Activated CD4-positive, alpha-beta T cell treated with anti-CD3 and anti-CD28 coated beads for 48 hours (primary cell): ENCODE measurements at regions not wholly inside any gene's neighbourhood (a gene's known extent, or its start where the extent isn't known, plus 50 kb on each side); places are given as distances from the start of the nearest gene placed in this dataset.

Source experiments
- DNase-seq: peaks from one replicate; pipeline ENCODE4 v3.0.0-alpha.2; 2020

DNA sequence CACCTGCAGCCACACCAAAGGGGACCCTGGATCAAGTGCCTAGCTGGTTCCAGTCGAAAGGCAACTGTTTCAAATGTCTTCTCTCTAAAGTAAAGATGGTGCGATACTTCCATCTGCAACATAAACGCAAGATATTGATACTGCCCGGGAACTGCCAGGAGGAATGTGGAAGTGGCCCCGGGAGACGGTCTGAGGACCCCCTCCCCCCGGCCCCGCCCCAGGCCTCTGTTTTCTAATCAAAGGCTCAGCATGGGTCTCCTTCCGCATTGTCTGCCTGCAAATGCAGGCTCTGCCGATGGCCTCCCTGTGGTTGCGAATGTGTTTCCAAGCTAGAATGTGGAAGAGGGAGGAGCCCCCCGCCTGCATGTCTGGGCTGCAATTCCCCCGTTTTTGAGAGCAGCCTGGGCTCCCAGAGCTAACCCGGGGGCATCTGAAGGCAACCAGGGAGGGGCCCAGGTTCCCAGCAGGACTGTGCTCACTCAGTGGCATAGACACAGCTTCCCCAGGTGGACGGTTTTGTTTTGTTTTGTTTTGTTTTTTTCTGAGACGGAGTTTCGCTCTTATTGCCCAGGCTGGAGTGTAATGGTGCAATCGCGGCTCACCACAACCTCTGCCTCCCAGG, 223.9 kb upstream of the PPP2R2D start:
- DNase-seq: no peak

DNA sequence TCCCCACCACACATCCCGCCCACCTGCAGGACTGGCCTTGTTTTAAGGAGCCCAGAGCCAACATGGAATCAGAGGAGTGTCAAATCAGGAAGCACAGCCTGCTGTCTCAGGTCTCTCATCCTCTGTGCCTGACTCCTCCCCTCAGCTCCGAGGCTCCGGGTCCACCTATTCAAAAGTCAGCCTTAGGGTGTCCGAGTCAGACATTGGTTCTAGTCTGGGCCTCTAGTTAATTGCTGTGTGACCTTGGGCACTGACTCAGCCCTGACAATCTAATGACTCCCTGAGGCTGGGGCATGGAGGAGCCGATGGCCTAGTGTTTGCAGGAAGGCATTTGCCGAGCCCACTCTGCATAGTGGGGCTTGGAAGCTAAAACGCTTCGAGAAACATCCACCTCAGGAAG, 223.1 kb upstream of the PPP2R2D start:
- no peak for DNase-seq

DNA sequence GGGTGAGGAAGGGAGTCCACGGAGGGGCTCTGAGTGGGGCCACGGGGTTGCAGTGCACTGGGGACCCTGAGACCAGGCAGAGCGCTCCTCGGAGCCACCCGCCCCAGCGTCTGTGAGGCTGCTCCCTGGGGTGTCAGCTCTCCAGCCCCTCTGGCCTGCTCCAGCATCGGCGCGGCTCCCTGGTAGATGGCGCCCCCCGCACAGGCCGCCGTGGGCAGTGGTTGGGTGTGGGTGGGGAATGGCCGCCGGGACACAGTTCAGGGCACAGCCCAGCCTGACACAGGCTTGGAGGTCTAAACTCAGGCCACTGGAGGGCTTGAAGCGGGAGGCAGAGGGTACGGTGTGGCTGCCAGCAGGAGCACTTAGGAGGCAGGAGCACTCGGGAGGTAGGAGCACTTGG, 222.6 kb upstream of the PPP2R2D start:
- DNase-seq: no peak

DNA sequence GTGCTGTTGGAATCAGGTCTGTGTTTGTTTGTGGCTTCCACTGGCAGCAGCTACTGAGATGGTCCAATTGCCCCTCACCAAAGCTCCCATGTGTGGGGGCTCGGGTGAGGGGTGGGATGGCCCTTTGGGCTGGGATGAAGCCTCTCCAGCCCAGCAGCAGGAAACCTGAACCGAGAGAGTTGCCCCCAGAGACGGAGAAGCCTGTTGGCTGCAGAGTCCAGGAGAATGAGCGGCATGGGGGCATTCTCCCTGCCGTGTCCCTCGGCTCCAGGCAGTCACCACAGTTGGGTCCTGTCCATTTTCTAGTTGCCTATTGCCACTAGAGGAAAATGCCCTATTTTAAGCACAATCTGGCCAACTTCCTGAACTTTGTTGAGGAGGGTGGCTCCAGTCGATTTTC, 222.2 kb upstream of the PPP2R2D start:
- no peak for DNase-seq

DNA sequence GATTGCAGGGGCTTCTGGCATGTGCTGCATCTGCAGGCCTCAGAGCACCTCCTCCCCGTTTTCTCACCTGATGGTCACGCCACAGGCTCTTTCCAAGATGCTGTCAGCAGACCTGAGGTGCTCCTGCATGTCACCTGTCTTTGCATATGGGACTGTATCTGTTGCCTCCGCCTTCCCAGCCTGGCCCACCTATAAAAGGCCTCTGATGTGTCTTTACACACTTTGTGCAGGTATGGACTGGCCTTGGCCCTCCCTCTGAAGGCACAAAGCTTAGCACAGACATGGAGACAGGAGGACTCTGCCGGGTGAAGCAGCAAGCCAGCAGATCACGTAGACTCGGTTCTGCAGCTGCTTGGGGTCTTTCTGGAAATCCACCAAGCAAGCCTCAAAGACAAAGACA, 220.9 kb upstream of the PPP2R2D start:
- DNase-seq: no peak

DNA sequence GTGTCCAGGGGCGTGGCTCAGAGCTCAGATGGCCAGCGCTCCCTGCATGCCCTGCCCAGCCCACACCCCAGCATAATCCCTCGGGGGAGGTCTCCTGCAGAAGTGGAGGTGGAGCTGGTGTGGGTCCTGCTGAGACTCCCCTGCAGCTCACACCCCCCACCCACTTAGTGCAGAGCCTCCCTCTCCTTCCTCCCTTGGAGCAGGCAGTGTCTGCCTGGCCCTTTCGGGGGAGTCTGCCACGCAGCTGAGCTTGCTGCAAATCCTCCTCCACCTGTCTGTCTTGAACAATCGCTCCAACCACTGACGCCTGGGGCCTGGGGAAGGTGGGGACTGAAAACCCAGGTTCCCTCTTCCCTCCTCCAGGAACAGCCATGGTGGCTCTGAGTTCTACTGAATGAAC, 219.7 kb upstream of the PPP2R2D start:
- DNase-seq: no peak

DNA sequence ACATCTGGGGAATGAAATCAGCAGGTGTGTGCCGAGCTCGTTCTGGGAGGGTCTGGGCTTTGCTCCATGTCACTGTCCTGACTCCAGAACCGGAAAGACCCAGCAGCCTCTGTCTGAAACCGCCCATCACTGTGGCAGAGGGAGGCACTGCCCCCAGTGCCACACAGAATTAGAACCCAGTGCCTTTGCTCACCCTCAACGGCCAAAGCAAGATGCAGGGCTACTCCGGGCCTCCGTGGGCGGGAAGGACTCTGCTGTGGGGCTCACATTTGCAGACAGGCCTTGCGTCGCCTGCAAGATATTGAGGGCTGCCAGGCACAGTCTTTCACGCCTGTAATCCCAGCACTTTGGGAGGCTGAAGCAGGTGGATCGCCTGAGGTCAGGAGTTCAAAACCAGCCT, 219.2 kb upstream of the PPP2R2D start:
- DNase-seq: no peak

DNA sequence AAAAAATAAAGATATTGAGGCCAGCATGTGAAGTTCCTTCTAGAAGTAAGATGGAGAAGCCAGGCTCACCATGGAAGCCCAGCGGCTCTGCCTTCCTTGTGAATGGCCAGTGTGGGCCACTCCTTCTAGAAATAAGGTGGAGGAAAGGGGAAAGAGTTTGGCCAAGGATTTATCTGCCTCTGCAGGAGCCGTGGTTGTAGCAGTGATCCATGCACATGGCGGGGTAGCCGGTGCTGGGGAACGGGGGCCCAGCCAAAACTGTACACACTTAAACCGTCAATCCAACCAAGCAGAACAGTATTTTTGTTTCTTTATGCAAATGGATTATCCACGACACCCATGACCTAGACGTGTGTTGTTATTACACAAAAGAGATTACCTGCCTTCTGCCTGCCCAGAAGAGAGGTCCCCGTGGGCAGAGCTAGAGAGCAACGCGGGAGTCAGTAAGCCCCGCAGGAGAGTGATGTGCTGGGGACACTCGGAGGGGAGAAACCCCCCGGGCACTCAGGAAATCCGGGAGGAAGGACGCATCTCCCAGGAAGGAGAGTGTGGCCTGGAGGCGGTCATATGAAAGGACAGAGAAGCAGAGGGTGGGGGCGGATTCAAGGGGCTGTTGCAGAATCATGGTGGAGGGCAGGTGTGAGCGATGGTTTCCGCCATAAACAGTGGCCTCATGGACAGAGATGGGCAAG, 218.4 kb upstream of the PPP2R2D start:
- DNase-seq: no peak

DNA sequence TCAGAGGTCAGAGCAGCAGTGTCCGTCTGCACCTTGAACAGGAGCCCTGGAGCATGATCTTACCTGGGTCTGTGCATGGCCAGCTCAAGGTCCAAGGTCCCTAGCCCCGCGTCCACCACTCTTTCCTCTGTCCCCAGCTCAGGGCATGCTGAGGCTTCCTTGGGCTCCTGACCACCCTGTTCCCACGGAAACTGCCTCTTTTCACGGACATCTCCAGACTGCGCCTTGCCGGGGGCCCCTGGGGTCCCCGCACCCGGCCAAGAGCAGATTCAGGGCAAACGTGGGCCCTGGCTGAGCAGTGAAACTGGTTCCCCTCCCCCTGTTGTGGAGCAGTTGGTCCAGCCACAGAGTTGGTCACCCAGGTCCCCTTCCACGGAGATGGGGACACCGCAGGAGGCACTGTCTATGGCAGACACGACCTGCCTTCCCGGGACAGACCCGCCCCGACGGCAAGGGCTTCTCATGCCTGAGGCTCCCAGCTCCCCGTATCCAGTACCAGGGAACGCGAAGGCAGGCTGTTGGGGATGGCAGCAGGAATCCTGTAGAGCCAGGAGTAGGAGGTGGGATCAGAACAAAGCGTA, 217.4 kb upstream of the PPP2R2D start:
- no peak for DNase-seq

DNA sequence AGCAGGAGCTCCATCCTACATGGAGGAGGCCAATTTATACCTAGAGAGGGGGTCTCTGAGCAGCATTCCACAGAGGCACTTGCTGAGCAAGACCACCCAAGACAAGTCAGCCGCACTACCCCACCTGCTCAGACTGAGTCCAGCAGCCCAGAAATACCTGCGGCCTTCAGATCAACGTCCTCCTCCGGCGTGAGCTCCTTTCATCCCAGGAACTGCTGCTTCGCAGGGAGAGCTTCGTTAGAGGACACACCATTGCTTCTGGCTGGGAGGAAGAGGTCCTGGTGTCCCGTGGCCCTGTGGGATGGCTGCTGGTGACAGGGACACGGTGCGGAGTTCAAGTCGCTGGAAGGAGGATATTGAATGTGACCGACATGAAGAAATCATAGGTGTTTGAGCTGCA, 216.9 kb upstream of the PPP2R2D start:
- DNase-seq: no peak

DNA sequence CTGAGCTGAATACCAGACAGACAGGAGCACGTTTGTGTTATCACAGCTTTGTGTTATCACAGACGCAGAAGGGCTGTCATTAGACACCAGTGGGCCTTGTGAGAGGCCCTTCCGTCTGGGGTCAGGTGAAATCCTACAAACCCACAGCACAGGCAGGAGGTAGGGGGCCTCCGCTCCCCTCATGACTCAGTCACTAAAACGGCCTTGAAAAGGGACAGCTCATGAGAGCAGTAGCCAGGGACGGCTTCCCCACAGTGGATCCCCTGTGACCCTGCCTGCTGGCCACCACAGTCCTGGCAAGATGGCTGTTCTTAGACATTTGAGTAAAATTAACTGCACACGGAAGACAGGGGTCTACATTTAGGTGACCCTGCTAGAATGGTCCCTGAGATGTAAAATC, 215.8 kb upstream of the PPP2R2D start:
- no peak for DNase-seq

DNA sequence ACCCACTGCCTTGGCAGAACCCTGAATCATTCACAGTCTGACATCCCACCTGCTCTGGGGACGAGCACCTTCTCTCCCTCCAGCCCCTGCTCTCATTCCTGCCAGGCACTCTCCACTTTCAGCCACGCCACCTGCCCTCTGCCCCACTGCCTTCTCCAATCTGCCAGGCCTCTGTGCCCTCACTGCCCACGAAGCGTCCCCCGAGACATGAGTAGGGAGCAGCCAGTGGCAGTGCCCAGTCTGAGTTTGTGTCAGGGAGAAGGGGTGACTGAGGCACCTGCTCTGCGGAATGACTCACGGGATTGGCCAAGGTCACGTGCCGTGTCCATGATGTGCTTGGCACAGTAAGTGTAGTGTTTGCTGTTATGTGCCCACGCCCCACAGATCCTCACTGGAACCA, 215.2 kb upstream of the PPP2R2D start:
- DNase-seq: no peak

DNA sequence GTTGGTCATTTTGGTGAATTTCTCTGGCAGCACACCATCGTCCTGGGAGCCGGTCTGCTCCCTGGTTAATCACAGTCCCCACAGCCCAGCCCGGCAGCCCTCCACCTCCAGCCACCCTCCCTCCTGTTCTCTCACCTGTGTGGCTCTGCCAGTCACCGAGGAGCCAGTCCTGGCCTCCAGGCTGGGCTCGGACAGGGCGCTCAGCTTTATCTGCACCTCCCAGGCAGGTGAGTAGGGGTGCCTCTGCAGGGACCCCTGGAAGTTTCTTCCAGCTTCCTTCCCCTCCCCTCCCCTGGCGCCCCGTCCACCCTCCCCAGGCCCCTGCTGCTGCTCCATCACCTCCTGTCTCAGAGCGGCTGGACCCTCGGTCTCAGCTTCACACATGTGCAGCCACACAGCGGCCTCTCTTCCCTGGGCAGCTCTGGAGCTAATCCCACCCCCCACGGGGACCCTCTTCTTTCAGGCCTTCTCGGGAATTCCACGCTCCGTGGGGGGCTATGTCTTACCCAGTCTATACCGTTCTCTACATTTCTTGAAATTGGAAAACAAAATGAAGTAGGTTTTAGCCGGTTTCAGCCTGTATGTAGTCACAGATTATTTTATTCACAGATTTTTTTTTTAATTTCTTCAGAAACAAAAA, 213.9 kb upstream of the PPP2R2D start:
- DNase-seq: no peak

DNA sequence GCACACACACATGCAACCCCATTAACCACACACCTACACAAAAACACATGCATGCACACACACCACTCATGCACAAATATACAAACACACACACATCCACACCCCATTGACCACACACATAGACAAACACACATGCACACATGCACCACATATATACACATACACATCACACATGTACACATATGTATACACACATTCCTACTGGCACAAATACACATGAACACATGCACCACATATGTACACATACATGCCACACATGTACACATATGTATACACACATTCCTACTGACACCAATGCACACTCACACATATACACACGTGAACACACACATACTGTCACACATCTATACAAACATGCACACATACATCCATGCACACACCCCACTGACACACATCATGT, 212.5 kb upstream of the PPP2R2D start:
- DNase-seq: no peak

DNA sequence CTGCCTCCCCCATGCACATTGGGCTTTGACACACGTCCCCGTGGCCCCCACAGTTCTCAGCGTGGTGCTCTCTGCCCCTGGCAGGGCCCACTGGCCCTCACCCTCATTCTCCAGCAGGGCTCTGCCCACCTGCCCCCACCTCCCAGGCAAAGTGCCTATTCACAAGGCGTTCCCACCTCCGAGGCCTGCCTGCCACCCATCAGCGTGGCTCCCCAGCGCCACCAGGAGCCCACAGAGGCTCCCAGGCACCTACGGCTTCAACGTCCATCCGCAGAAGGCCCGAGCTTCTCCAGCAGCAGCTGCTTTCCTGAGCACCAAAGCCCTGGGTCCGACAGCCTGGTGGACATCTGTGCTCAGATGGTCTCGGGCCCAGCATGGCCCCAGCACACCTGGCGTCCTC, 211.8 kb upstream of the PPP2R2D start:
- no peak for DNase-seq

DNA sequence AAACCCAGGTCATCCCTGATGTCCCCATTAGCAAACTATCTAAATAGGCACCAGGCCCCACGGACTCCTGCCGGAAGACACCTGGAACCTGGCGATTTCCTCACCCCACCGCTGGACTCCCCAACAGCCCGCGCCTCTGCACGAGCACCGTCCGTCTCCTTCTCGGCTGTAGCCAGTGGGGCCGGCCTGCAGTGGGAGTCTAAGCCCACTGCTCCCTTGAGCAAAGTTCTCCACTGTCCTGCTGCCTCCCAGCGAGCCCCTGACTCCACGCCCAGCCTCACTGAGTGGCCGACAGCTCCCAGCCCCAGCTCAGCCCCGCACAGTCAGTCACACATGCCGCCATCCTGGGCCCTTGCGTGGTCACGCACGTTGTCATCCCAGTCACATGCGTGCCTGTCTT, 211.3 kb upstream of the PPP2R2D start:
- DNase-seq: no peak

DNA sequence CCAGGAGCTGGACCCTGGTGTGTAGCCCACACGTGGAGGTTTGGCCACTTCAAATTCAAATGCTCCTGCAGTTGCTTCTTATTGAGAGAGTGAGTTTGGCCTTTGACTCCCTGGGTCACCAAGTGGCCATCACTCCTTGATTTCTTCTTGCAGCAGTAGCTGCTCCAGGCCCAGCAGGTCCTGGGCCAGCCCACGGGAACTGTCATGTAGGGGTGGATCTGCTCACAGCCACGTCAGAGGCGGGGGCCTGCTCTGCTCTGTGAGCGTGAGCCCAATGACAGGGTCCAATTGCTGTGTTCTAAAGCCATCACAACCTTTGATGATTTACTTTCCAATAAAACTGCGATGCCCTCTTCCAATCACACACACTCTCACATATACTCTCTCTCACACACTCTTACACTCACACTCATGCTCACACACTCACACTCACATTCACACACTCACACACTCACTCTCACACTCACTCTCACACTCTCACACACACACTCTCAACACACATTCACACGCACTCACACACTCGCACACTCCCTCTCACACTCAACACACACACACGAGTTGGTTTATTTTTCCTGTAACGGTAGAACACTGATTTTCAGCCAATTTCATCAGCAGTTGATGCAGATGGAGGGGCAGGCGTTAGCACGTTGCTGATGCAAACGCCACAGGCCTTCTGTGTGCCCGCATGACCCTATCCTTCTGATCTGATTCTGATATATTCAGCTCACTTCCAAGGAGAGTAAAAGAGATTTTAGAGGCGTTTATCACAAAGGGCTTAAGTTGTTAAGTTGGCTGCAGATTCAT, 210.7 kb upstream of the PPP2R2D start:
- no peak for DNase-seq

DNA sequence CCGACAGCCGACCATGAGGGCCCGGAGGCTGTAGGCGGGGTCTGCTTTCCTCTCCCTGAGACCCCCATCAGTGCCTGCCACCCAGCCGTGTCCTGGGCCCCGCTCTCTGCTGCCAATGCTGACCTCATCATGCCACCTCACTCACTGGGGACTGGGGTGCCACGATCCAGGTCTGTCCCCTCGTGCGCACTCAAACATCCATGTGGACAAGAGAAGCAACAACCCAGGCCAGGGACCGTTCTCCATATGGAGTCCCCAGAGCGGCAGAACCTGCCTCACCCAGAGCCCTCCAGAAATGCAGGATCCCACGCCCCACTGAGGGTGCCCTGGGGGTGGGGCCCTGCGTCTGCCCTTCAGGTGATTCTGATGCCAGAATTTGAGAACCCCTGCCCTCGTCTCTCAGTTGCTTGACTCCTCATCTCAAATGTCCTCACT, 210.0 kb upstream of the PPP2R2D start:
- no peak for DNase-seq

DNA sequence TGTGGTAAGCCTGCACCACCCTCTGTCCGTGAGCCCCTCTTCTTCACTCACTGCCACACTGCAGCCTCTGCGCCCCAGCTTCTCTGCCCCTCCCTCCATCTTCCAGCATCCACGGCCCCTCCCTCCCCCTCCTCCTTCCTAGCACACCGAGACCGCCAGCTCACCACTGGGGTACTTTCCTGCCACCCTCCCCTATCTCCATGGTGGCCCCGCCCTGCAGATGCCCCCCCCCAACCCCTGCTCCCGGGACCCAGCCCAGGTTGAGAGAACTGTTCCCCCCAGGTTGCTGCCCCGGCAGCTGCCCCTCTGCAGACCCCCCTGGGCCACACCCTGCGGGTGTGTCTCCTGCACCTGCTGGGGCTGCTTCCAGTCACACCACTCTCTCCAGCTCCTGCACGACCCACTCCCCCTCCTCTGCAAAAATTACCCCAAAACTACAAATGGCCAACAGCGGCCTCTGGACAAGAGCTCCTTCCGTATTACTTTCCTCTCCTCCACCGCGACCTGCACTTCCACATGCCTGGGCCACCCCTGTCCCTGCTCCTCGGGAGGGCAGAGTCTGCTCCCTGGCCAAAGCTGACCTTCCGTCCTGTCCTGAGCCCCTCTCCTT, 209.2 kb upstream of the PPP2R2D start:
- DNase-seq: no peak

DNA sequence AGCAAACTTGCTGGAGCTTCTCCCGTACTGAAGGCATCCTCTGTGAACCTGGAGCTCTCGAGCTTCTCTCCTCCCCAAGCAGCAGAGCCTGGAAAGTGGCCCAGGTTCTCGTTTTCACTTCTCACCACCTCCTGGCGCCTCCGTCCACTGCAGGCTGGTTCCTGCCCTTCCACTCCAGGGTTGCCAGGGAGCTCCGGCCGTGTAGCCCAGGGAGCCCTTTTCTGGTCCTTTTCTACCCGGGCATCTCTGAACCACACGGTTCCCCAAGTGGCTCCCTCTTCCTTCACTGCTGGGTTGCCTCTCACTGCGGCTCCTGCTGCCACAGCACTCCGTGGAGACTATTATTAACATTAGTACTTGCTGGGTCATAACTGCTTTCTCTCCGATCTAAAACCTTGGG, 208.6 kb upstream of the PPP2R2D start:
- DNase-seq: no peak

DNA sequence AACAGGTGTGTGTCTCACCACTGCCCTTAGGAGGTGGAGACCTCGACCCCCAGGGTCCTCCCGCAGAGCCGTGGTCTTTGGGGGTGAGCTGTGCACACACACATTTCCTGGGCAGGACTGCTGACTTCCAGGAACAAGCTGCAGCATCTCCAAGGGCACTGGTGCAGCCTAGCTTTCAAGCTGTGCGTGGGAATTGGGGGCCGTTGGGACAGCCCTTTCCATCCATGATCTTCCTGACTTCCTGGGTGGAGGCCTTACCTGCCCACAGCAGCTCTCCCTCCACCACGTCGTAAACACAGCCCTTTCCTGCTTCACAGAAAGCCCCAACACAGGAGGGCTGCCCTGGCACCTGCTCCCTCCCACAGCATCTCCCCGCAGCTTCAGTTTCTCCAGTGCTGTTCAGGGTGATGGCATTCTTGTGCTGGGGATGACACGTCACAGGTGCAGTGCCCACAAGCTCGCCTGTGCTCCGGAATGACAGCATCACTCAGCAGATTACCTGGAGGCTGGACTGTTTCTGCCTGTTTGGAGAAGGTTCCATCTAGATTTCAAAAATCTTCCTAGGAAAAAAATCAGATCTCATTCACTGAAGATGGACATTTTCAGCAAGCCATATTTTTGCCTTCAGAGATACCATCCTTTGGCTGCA, 208.0 kb upstream of the PPP2R2D start:
- no peak for DNase-seq

DNA sequence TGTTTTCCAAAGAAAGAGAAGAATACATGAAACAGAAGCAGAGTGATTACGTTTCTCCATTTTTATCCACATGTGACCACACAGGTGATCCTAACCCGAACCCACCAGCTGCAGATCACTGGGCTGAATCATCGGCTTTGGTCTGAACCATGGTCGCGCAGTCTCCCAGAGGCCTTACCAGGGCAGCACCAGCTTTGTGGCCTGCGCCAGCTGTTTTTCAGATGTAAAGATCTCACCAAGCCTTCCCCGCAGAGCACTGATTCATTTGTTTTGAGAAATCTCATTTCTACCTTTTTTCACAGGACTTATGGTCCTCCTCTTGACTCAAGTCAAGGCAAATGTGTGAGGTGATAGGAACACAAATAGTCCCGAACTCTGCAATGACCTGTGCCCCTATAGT, 207.0 kb upstream of the PPP2R2D start:
- DNase-seq: no peak
